ENCODE measurements at regions not wholly inside any gene's neighbourhood (a gene's known extent, or its start where the extent isn't known, plus 50 kb on each side); places are given as distances from the start of the nearest gene placed in this dataset.

DNA sequence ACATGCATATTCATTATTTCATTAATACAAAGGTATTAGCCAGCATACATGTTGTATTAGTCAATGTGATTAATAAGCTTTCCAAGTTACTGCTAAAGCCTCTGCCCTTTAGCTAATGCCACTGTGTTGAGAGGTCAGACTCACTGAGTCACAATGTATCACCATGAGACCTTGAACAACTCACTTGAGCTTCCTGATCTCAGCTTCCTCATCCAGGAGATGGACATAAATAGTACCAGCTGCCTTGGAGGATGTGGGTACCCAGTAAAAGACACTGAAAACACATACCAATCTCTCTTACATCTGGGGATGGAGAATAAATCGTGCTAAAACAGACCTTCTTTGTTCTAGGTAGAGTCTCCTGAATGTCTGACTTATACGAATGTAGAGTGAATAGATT, 224.6 kb downstream of the EPHA4 start:
- CTCF ChIA-PET: no interaction called here
- Histone ChIP-seq H3K36me3 (ENCODE audit: control insufficient read depth in 2 of 2, insufficient read depth in 1 of 2, low read length in 2 of 2) (no peaks in the 10 kb centered on the region), H3K4me1 (ENCODE audit: control insufficient read depth, insufficient read depth, low read length) (no peaks in the 10 kb centered on the region), H3K9me3 (ENCODE audit: control insufficient read depth, insufficient read depth, low read depth, low read length) (no peaks in the 10 kb centered on the region), H3K4me3 (ENCODE audit: low read depth, low read length) (no peak overlapping the region), H3K27ac (ENCODE audit: extremely low read depth, low read depth, low read length) (no peak overlapping the region)
- no peak for TF ChIP-seq GLIS2 (tag by site-specific recombination; IDR thresholded peaks at IDR 0.05)
- TF ChIP-seq, protein P1, sequence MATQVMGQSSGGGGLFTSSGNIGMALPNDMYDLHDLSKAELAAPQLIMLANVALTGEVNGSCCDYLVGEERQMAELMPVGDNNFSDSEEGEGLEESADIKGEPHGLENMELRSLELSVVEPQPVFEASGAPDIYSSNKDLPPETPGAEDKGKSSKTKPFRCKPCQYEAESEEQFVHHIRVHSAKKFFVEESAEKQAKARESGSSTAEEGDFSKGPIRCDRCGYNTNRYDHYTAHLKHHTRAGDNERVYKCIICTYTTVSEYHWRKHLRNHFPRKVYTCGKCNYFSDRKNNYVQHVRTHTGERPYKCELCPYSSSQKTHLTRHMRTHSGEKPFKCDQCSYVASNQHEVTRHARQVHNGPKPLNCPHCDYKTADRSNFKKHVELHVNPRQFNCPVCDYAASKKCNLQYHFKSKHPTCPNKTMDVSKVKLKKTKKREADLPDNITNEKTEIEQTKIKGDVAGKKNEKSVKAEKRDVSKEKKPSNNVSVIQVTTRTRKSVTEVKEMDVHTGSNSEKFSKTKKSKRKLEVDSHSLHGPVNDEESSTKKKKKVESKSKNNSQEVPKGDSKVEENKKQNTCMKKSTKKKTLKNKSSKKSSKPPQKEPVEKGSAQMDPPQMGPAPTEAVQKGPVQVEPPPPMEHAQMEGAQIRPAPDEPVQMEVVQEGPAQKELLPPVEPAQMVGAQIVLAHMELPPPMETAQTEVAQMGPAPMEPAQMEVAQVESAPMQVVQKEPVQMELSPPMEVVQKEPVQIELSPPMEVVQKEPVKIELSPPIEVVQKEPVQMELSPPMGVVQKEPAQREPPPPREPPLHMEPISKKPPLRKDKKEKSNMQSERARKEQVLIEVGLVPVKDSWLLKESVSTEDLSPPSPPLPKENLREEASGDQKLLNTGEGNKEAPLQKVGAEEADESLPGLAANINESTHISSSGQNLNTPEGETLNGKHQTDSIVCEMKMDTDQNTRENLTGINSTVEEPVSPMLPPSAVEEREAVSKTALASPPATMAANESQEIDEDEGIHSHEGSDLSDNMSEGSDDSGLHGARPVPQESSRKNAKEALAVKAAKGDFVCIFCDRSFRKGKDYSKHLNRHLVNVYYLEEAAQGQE (tag by site-specific recombination; IDR thresholded peaks at IDR 0.05): no peak
- TF ChIP-seq ZNF324 (tag by site-specific recombination; IDR thresholded peaks at IDR 0.05): no peak
- no peak for TF ChIP-seq ZNF202 (tag by site-specific recombination; IDR thresholded peaks at IDR 0.05; ENCODE audit: borderline replicate concordance)
- TF ChIP-seq, protein P2, sequence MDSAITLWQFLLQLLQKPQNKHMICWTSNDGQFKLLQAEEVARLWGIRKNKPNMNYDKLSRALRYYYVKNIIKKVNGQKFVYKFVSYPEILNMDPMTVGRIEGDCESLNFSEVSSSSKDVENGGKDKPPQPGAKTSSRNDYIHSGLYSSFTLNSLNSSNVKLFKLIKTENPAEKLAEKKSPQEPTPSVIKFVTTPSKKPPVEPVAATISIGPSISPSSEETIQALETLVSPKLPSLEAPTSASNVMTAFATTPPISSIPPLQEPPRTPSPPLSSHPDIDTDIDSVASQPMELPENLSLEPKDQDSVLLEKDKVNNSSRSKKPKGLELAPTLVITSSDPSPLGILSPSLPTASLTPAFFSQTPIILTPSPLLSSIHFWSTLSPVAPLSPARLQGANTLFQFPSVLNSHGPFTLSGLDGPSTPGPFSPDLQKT (IDR thresholded peaks at IDR 0.05; ENCODE audit: borderline replicate concordance, low read depth, low read length): no peak
- no peak for TF ChIP-seq SALL2 (tag by site-specific recombination; IDR thresholded peaks at IDR 0.05; ENCODE audit: borderline replicate concordance)
- TF ChIP-seq GLI4 (tag by site-specific recombination; IDR thresholded peaks at IDR 0.05): no peak
- TF ChIP-seq ZBTB44 (tag by site-specific recombination; IDR thresholded peaks at IDR 0.05): no peak
- no peak for TF ChIP-seq ZNF175 (tag by site-specific recombination; IDR thresholded peaks at IDR 0.05)
- no peak for TF ChIP-seq KLF9 (tag by site-specific recombination; IDR thresholded peaks at IDR 0.05; ENCODE audit: low read depth)
- no peak for TF ChIP-seq ZNF555 (tag by site-specific recombination; conservative IDR thresholded peaks at IDR 0.05)
- TF ChIP-seq ZNF341 (tag by site-specific recombination; IDR thresholded peaks at IDR 0.05; ENCODE audit: low read depth): no peak
- POLR2A ChIA-PET: no interaction called here

- Histone ChIP-seq H3K9me3 (ENCODE audit: control insufficient read depth, insufficient read depth, low read depth, low read length) (no peaks in the 10 kb centered on the region), H3K36me3 (ENCODE audit: control insufficient read depth in 2 of 2, insufficient read depth in 1 of 2, low read length in 2 of 2) (no peaks in the 10 kb centered on the region), H3K27ac (ENCODE audit: extremely low read depth, low read depth, low read length) (no peak overlapping the region), H3K4me3 (ENCODE audit: low read depth, low read length) (no peak overlapping the region), H3K4me1 (ENCODE audit: control insufficient read depth, insufficient read depth, low read length) (no peaks in the 10 kb centered on the region)
- POLR2A ChIA-PET: no interaction called here
- TF ChIP-seq SCRT2 (tag by site-specific recombination; IDR thresholded peaks at IDR 0.05): no peak
- no peak for TF ChIP-seq KLF16 (tag by site-specific recombination; IDR thresholded peaks at IDR 0.05)
- no peak for TF ChIP-seq ZBTB44 (tag by site-specific recombination; IDR thresholded peaks at IDR 0.05)
- TF ChIP-seq ZNF629 (tag by site-specific recombination; IDR thresholded peaks at IDR 0.05): no peak
- no peak for TF ChIP-seq ZNF324 (tag by site-specific recombination; IDR thresholded peaks at IDR 0.05)
- TF ChIP-seq ZBTB7A (tag by site-specific recombination; IDR thresholded peaks at IDR 0.05; ENCODE audit: low read depth): no peak
- TF ChIP-seq, protein P3, sequence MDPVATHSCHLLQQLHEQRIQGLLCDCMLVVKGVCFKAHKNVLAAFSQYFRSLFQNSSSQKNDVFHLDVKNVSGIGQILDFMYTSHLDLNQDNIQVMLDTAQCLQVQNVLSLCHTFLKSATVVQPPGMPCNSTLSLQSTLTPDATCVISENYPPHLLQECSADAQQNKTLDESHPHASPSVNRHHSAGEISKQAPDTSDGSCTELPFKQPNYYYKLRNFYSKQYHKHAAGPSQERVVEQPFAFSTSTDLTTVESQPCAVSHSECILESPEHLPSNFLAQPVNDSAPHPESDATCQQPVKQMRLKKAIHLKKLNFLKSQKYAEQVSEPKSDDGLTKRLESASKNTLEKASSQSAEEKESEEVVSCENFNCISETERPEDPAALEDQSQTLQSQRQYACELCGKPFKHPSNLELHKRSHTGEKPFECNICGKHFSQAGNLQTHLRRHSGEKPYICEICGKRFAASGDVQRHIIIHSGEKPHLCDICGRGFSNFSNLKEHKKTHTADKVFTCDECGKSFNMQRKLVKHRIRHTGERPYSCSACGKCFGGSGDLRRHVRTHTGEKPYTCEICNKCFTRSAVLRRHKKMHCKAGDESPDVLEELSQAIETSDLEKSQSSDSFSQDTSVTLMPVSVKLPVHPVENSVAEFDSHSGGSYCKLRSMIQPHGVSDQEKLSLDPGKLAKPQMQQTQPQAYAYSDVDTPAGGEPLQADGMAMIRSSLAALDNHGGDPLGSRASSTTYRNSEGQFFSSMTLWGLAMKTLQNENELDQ (tag by site-specific recombination; IDR thresholded peaks at IDR 0.05; ENCODE audit: low read depth): no peak
- no peak for TF ChIP-seq ZNF791 (tag by site-specific recombination; IDR thresholded peaks at IDR 0.05)
- TF ChIP-seq ZNF19 (tag by site-specific recombination; IDR thresholded peaks at IDR 0.05; ENCODE audit: low read depth): no peak
- CTCF ChIA-PET: interaction anchor here (0.7 kb wide), 2 partner anchors 52 to 291 kb away, joined by 3 to 4 read pairs; no protein-coding TSS in a partner anchor
These were observed 221.5 kb downstream of the EPHA4 start for GRCh38 chr2:221350616-221351015.
